ENCODE measurements at regions not wholly inside any gene's neighbourhood (a gene's known extent, or its start where the extent isn't known, plus 50 kb on each side); places are given as distances from the start of the nearest gene placed in this dataset.

DNA sequence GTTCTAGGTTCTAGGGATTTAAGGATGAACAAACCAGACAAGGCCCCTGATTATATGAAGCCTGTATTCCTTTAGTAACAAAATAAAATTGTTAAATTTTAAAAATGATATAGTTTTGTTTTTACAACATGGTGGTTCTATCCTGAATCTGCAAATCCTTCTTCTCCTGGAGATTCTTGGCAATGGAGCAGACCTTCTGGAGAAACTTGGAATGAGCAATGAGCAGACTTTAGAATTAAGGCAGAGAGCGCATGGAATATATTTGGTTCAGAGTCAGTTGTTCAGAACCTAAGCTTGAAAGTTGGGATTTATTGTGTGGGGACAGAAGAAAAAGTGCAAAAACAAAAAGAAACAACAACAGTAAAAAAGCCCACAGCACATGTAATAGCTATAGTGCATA is 381.1 kb downstream of the ADGRL2 start:
- TF ChIP-seq POLR2A (IDR thresholded peaks at IDR 0.05), result no peak
- TF ChIP-seq, protein P1, sequence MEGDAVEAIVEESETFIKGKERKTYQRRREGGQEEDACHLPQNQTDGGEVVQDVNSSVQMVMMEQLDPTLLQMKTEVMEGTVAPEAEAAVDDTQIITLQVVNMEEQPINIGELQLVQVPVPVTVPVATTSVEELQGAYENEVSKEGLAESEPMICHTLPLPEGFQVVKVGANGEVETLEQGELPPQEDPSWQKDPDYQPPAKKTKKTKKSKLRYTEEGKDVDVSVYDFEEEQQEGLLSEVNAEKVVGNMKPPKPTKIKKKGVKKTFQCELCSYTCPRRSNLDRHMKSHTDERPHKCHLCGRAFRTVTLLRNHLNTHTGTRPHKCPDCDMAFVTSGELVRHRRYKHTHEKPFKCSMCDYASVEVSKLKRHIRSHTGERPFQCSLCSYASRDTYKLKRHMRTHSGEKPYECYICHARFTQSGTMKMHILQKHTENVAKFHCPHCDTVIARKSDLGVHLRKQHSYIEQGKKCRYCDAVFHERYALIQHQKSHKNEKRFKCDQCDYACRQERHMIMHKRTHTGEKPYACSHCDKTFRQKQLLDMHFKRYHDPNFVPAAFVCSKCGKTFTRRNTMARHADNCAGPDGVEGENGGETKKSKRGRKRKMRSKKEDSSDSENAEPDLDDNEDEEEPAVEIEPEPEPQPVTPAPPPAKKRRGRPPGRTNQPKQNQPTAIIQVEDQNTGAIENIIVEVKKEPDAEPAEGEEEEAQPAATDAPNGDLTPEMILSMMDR (IDR thresholded peaks at IDR 0.05), result no peak

All from adrenal gland (tissue), 5 donors.